H1 (cell line): ENCODE measurements at regions not wholly inside any gene's neighbourhood (a gene's known extent, or its start where the extent isn't known, plus 50 kb on each side); places are given as distances from the start of the nearest gene placed in this dataset.

Experiments used
- NANOG ChIP-seq: IDR thresholded peaks from 2 replicates; pipeline ENCODE4 v1.6.1; 2011; ENCODE audit warnings: low read length, low read depth, mild to moderate bottlenecking, inconsistent platforms; ENCODE audit not compliant: insufficient read depth, poor library complexity, severe bottlenecking
- POLR2A ChIP-seq, 2 experiments: IDR thresholded peaks; 1 replicate in 1 of 2; 2 replicates in 1 of 2; pipeline ENCODE4 v1.6.1; 2011; ENCODE audit warnings: low read depth in 2 of 2, low read length in 2 of 2, mild to moderate bottlenecking in 2 of 2; ENCODE audit errors: control extremely low read depth in 1 of 2
- TCF12 ChIP-seq: IDR thresholded peaks from 2 replicates; pipeline ENCODE4 v1.6.1; 2011; ENCODE audit warnings: low read depth, mild to moderate bottlenecking, low read length
- TF ChIP-seq, protein P1 (sequence below): fragments of 300-600 bp; sonication (generic); IDR thresholded peaks from 2 replicates; pipeline ENCODE4 v1.7.1; 2012; ENCODE audit warnings: low read length, moderate library complexity, mild to moderate bottlenecking, inconsistent platforms; ENCODE audit not compliant: insufficient replicate concordance

DNA sequence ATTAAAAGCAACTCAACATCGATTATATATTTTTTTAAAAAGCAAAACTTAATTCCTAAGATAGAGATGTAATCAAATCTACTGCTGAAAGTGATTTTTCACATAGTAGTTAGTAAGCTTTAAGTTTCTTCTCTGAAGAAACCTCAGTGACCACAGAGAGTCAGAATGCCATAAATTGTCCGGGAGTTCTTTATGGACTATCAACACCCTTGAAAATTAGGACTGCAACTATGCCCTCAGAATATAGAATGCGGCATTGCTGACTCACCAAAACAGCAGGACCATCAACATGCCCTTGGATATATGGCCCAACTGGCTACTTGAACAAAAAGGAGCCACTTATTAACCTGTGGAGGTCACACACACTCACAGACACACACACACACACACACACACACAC, 228.9 kb upstream of the SNX2 start (continued):
- TF ChIP-seq, protein P1, sequence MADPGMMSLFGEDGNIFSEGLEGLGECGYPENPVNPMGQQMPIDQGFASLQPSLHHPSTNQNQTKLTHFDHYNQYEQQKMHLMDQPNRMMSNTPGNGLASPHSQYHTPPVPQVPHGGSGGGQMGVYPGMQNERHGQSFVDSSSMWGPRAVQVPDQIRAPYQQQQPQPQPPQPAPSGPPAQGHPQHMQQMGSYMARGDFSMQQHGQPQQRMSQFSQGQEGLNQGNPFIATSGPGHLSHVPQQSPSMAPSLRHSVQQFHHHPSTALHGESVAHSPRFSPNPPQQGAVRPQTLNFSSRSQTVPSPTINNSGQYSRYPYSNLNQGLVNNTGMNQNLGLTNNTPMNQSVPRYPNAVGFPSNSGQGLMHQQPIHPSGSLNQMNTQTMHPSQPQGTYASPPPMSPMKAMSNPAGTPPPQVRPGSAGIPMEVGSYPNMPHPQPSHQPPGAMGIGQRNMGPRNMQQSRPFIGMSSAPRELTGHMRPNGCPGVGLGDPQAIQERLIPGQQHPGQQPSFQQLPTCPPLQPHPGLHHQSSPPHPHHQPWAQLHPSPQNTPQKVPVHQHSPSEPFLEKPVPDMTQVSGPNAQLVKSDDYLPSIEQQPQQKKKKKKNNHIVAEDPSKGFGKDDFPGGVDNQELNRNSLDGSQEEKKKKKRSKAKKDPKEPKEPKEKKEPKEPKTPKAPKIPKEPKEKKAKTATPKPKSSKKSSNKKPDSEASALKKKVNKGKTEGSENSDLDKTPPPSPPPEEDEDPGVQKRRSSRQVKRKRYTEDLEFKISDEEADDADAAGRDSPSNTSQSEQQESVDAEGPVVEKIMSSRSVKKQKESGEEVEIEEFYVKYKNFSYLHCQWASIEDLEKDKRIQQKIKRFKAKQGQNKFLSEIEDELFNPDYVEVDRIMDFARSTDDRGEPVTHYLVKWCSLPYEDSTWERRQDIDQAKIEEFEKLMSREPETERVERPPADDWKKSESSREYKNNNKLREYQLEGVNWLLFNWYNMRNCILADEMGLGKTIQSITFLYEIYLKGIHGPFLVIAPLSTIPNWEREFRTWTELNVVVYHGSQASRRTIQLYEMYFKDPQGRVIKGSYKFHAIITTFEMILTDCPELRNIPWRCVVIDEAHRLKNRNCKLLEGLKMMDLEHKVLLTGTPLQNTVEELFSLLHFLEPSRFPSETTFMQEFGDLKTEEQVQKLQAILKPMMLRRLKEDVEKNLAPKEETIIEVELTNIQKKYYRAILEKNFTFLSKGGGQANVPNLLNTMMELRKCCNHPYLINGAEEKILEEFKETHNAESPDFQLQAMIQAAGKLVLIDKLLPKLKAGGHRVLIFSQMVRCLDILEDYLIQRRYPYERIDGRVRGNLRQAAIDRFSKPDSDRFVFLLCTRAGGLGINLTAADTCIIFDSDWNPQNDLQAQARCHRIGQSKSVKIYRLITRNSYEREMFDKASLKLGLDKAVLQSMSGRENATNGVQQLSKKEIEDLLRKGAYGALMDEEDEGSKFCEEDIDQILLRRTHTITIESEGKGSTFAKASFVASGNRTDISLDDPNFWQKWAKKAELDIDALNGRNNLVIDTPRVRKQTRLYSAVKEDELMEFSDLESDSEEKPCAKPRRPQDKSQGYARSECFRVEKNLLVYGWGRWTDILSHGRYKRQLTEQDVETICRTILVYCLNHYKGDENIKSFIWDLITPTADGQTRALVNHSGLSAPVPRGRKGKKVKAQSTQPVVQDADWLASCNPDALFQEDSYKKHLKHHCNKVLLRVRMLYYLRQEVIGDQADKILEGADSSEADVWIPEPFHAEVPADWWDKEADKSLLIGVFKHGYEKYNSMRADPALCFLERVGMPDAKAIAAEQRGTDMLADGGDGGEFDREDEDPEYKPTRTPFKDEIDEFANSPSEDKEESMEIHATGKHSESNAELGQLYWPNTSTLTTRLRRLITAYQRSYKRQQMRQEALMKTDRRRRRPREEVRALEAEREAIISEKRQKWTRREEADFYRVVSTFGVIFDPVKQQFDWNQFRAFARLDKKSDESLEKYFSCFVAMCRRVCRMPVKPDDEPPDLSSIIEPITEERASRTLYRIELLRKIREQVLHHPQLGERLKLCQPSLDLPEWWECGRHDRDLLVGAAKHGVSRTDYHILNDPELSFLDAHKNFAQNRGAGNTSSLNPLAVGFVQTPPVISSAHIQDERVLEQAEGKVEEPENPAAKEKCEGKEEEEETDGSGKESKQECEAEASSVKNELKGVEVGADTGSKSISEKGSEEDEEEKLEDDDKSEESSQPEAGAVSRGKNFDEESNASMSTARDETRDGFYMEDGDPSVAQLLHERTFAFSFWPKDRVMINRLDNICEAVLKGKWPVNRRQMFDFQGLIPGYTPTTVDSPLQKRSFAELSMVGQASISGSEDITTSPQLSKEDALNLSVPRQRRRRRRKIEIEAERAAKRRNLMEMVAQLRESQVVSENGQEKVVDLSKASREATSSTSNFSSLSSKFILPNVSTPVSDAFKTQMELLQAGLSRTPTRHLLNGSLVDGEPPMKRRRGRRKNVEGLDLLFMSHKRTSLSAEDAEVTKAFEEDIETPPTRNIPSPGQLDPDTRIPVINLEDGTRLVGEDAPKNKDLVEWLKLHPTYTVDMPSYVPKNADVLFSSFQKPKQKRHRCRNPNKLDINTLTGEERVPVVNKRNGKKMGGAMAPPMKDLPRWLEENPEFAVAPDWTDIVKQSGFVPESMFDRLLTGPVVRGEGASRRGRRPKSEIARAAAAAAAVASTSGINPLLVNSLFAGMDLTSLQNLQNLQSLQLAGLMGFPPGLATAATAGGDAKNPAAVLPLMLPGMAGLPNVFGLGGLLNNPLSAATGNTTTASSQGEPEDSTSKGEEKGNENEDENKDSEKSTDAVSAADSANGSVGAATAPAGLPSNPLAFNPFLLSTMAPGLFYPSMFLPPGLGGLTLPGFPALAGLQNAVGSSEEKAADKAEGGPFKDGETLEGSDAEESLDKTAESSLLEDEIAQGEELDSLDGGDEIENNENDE, result no peak
- no peak for TF ChIP-seq NANOG
- no peak for TF ChIP-seq TCF12
- no peak for TF ChIP-seq POLR2A (IDR thresholded peaks at IDR 0.05; ENCODE audit: control extremely low read depth in 1 of 2, low read depth in 2 of 2, low read length in 2 of 2)
- TF ChIP-seq, all 59 proteins: peak for 0
